Stimulated activated CD4-positive, alpha-beta T cell treated with anti-CD3 and anti-CD28 coated beads, Interleukin-15, amount 100 ng/mL, for 24 hours (primary cell): ENCODE measurements at regions not wholly inside any gene's neighbourhood (a gene's known extent, or its start where the extent isn't known, plus 50 kb on each side); places are given as distances from the start of the nearest gene placed in this dataset.
"Not testable (repeated sequence)": the region's sequence is repeated elsewhere in the genome, so short reads cannot be mapped to it uniquely, and the experiment has no call there.

ENCODE experiments used
- DNase-seq: peaks from one replicate; pipeline ENCODE4 v3.0.0-alpha.2; 2020

DNA sequence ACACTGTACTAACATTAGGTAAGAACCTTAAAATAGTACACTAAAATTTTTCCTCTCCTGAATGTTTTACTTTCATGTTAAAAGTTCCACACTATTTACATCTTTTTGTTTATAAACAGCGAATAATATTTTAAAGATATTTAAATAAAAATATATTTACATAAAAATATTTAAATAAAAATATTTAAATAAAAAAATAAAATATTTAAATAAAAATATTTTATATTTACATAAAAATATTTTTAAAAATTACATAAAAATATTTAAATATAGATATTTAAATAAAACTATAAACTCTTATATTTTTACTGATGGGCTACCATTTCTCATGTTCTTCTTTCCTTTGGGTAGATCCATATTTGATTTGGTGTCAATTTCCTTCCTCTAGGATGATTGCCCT lies 619.0 kb downstream of the ANKRD7 start:
- DNase-seq, result no peak

DNA sequence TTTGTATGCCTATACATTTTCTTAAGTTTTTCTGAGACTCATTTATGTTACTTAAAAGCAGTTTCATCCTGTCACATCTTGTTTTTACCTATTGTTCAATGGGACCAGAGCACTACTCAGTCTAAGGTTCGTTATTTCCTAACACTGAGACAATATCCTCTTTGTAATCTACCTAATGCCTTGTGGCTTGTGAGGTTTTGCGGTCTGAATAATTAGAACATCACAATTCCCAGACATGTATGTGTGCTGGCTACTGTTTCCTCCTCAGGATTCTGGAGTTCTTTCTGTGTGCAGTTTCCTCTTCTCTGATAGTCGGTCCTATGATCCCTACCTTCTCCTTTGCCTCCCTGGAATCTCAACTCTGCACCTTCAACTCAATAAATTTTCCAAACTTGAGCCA lies 620.2 kb downstream of the ANKRD7 start:
- no peak for DNase-seq

DNA sequence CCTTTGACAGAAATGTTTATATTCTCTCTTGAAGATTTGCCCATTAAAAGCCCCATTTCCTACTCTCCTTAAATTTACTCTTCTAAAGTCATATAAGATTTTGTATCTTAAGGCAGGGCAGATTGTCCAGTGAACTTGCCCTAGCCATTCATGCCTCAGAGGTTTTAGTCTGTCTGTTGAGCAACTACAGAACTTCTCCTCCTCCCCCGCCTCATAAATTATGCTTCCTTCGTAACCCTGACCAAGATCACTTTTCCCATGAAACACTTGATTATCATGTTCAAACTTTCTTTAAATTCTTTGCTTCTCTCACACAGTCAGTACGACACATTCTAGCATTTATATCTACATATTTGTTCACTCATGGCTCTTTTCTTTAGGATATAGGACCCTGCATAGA lies 621.3 kb downstream of the ANKRD7 start:
- DNase-seq, result no peak

DNA sequence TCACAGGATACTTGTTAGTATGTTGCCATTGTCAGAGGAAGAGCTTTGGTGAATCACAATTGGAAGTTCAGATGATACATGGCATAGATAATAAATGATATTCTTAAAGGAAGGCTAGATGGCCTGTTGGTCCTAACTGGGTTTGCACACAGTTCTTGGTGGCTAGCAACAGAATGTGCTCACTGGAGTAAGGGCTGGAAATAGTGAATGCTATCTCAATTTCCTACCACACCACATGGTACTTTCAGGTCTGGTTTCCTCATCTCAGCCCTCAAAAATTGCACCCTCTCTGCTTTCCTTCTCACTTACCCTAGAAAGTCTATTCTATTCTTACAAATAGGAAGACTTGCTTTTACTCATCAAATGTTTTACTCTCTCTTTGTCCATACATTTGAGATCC lies 622.5 kb downstream of the ANKRD7 start:
- no peak for DNase-seq

DNA sequence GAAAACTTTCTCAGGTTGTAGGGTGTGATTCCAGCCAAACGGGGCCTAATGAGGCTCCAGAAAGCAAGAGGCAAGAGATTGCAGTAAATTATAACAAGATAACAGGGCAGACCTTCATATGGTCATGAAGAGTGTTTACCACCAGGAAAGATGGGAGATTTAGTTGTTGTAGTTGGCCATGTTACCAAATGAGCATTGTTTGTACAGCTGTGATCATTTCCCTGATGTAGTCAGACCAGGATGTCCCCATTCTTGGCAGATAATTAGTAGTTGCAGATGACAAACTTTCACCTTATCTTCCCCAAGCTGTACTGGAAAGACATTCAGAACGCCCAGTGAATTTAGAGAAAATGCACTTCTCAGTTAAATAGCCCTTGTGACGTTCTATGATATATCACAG lies 630.8 kb downstream of the ANKRD7 start:
- no peak for DNase-seq

DNA sequence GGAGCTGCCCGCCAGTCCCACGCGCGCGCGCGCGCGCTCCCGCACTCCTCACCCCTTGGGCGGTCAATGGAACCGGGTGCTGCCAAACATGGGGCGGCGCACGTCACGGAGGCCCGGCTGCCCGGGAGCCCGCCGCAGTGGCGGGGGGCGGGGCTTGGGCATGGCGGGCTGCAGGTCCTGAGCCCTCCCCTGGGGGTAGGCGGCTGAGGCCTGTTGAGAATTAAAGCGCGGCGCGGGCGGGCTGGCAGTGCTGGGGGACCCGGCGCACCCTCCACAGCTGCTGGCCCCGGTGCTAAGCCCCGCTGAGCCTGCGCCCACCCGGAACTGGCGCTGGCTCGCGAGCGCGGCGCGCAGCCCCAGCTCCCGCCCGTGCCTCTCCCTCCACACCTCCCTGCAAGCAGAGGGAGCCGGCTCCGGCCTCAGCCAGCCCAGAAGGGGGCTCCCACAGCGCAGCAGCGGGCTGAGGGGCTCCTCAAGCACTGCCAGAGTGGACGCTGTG lies 634.2 kb downstream of the ANKRD7 start:
- no peak for DNase-seq

DNA sequence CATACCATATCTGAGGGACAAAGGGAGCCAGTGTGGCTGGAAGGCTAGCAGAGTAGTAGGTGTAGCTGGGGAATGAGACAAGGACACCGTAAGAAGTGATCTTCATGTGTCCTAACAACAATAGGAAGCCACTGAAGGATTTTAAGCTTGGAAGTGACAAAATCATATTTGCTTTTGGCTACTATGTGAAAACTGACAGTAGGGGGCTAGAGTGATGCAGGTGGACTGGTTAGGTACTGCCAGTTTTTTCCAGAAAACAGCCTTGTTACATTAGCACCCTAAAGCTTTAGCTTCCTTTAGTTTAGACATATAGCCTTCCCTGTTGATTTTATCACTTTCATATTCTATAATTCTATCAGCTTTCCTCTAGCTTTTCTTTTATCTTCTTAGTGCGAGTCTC lies 637.1 kb downstream of the ANKRD7 start:
- no peak for DNase-seq

DNA sequence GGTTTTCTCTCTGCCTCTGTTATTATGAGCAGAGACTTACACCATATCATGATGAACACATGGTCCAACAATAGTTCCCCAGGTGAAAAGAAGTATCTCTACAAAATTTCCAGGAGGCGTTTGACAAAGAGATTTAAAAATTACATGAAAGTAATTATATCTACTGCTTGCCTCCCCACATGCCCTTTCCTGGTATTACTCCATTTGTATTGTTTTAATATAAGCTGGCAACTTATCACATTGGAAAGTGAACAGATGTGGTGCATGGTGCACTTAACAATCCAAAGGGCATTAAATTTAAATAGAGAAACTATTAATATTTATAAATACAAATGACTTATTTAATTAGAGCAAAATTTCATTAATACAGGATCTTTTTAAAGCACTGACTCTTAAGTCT lies 638.2 kb downstream of the ANKRD7 start:
- DNase-seq, result no peak

DNA sequence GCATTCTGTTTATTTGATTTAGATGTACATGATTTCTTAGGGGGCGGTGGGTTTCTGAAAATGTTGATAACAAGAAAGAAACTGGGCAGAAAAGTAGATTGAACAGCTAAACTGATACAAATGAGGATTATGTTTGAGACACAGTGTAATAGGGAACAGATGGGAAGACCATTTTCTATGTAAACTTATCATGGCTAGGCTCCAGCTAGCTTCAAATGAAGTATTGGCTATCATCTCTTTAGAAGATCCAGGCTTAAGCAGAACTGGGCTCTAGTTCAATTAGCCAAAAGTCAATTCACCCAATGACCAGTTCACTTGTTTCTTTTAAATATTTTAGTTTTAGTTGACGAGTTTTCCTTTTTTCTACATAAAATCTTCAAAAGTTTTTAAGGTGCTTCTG lies 639.5 kb downstream of the ANKRD7 start:
- no peak for DNase-seq

DNA sequence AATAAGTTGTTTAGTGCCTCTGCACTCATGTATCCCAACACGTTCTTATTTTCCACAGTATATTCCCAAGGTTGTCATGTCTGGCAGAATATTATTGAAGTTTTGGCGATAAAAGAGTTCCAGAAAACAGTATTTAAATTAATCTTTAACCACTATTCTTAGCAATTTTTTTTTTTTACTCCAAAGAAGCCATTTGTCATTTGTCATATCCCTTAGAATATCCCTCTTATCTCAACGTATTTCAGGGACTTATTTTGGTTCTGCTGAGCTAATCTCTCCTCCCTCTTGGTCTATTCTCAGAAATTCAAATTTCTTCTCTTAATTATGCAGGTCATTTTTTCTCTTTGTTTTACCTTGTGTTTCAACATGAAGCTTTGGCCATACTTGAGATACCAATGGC lies 643.4 kb downstream of the ANKRD7 start:
- DNase-seq, result no peak

DNA sequence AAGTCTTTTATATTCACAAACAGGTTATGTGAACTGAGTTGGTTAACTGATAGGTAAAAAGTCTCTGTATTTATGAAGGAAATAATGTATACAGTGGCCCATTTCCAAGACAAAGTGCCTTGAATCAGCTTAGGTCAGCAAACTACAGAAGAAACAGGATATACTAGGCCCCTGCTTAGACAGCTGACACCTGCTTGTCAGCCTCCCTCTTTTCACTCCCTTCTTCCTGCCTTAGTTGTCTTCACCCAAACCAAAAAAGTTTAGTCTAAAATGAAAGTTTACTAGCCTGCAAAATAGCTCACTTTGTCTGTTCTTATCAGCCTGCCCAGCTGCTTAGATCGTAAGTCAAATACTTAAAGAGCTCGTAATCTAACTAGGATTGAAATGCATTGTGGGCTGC lies 644.6 kb downstream of the ANKRD7 start:
- not testable (repeated sequence) for DNase-seq

DNA sequence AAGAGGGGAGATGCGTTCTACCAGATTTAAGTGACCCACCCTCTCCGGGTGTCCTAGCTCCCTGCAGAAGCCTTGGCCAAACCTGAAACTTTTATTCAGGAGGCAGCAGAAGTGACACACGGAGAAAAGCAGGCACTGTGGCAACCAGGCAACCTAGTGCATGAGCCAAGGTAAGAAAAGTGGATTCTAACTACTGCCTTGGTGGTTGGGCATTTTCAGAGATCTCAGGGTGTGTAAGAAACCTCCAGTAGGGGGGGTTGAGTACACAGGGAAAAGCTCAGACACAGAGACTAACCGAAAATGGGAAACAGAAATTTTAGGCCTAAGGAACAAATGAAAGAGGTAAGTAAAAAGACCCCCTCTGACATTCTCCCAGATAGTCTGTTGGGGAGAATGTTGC lies 645.7 kb downstream of the ANKRD7 start:
- DNase-seq, result no peak

DNA sequence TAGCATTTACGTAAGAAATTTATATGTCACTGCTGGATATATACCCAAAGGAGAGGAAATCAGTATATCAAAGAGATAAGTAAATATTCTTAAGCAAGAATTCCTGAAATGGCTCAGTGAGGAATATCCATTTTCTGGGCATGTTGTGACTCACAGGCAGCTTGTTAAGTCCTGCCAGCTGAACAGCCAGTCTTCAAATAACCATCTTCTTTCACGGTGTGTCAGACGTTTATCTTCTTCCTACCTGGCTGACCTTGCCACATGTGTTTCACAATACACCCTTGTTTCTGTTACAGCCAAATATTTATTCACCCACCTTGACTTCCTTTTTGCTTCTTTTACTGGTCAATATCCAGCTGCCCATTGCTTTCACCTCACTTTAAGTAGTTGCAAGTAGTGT lies 648.1 kb downstream of the ANKRD7 start:
- no peak for DNase-seq

DNA sequence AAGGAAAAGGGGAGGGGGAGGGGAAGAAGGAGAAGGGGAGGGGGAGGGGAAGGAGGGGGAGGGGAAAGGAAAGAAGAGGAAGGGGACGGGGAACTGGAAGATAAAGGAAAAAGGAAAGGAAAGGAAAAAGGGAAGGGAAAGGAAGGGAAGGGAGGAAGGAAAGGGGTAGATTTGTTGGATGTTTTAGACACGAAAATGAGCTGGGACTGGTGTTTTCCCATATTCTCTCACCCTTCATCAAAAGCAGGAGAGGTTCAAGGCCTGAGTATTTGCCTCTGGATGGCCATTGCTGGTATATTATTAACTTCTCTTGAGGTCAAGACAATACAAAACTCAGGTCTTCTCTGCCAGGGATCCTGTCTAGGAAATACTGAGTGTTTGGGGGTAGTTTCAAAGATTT lies 652.7 kb downstream of the ANKRD7 start:
- no peak for DNase-seq

DNA sequence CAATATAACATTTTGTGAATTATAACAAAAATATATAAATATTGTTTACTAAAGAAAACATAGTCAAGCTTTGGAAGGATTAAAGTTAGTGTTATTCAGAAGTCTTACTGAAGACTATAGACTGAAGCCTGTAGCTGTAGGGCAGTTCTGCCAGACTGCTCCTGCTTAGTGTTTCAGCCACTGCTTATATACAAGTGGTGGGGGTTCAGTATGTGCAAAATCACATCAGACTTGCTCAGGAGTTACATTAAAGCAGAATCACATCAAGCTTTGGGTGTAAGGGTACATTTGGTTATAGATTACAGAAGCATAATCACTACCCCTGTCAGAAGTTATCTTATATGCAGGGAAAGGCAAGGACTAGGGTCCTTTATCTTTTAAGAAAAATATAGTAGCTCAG lies 653.8 kb downstream of the ANKRD7 start:
- no peak for DNase-seq

DNA sequence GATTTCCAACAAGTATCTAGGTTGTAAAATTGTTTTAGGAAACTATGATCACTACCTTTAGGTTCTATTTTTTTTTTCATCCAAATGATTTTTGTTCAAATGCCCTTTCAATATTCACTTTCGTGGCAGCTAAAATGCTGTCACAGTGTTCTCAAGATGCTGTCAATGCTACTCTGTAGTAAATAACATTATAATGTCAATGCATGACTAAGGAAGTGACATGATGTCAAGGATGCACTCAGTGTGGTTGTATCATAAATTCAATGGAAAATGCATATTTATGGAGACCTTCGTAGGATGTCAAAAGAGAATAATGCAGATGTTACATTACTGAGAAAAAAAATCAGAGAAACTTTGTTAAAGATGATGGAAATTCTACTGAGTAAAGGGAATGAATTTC lies 673.8 kb downstream of the ANKRD7 start:
- no peak for DNase-seq

DNA sequence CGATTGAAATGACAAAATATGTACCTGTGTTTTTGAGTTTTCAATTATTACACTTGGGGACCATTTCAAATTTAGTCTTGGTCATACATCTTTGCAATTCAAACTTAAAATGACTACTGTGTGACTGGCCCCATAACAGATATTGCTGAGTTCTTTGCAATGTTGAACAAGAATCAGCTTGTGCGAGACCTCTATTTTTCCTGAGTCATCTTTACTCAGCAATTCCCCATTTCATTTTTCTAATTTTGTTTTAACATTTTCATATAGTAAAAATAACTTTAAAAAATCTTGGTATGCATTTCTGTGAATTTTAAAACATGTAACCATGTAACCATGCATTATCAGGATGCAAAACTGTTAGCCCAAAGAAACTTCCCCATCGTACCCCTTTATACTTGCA lies 678.1 kb downstream of the ANKRD7 start:
- no peak for DNase-seq

DNA sequence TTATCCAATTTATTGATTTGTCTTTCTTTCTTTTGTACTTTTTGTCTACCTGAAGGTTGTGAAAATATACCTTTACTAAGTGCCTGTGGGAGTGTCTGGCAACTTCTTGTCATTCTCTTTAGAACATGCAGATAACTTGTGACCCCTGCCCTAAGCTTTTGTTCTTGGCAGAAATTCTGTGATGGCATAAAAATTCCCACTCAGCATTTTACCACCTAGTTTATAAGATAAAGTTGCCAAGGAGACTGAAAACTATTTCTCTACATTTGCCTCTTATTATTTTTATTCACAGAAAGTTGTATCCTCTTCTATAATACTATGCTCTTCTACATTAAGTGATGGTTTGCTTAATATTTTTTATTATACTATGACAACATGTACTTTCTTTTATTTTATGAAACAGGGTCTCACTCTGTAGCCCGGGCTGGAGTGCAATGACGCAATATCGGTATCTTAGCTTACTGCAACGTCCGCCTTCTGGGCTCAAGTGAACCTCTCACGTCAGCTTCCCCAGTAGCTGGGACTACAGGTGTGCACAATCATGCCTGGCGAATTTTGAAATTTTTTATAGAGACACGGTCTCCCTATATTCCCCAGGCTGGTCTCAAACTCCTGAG lies 683.5 kb downstream of the ANKRD7 start:
- DNase-seq, result no peak

DNA sequence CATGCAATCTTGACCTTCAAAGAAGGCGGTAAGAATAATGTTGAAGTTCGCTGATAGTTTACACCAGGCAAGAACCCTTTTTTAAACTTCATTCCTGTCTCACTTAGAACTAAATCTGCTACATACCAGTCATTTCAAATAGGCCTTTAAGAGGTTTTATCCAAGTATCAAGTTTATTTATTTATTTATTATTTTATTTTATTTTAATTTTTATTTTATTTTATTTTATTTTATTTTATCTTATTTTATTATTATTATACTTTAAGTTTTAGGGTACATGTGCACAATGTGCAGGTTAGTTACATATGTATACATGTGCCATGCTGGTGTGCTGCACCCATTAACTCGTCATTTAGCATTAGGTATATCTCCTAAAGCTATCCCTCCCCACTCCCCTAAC lies 691.6 kb downstream of the ANKRD7 start:
- not testable (repeated sequence) for DNase-seq

DNA sequence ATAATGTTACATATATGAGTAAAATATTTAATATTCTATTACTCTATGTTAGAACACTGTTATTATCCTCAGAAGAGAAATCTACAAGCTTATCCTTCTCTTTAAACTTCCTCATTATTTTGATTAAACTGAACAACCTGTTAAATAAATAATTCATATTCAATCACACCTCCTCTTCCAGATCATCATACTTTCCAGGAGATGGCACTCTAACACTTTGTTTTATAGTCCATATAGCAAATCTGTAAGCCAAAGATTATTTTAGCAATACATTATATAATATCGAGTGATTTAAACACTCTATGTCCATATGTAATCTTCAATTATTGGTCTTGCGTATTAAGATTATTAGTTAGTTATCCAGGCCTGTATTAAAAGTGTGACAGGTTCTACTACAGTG lies 694.1 kb downstream of the ANKRD7 start:
- DNase-seq, result no peak

DNA sequence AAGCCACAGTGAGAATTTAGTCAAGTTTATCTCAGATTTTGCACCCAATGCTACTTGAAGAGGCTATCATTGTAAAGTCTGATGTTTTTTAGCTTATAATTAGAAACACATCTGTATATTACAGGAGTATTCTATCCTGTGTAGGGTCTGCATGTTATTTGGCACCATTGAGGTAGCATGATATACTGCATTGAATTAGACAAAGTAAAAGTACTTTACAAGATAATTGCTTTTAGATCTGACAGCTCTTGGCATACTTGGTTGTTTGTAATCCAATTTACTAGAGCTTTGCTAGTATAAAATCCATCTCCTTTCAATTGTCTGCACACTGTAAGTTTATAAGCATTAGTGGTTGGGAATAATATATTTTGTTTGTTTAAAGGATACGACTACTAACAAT lies 714.3 kb downstream of the ANKRD7 start:
- DNase-seq, result no peak

DNA sequence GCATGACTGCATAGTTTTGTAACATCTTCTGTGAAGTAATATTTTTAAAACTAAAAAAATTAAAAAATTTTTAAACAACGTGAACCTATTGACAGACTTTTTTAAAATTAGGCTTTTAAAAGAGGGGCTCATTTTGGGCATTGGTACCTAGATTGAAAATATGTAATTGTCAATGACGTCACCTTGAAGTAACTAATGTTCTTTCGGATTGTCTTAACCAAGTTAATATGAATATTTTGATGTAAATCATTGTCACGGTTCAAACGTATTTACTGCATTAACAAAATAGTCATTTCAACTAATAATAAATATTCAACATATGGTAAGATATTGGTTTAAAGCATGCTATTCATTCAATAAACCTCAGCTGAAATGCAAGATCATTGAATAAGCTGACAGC lies 719.8 kb downstream of the ANKRD7 start:
- no peak for DNase-seq

DNA sequence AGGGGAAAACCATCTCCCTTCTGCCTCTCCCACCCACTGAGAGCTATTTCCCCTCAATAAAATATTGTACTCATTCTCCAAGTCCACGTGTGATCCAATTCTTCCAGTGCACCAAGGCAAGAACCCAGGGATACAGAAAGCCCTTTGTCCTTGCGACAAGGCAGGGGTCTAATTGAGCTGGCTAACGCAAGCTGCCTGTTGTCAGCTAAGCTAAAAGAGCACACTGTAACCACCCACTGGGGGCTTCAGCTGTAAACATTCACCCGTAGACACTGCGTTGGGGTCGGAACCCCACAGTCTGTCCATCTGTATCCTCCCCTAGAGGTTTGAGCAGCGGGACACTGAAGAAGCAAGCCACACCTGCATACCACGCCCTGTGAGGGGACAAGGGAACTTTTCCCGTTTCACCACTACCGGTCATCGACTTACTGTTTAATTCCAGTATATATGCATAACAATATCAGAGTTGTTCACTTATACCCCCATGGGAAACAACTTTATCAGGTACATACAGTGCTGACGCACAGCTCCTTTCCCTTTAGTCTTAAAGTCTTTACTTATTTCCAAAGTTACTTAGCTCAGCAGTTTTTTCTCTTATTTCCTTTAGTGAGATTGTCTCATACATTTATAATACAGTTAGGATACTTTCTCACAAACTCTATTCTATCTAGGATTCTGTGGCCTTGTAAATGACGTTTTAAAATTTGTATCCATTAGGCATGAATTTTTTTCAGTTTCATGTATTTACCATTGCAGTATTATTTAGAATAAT lies 721.6 kb downstream of the ANKRD7 start:
- DNase-seq, result no peak

DNA sequence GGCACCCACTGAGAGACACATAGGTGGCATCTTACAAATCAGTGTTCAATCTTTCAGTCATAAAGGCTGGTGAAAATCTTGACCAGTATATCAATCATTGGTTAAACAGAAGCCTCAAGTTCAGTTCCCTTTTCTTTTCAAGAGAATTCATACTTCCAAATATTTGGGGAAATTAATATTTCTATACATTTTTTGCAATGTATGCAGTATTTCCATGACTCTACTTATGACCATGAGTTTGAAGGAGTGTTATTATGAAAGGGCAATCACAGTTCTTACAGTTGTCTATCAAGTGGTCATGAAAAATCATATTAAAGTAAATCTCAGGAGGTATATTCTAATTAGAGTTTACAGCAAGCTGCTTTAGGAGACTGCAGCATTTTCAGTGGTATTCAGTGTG lies 724.0 kb downstream of the ANKRD7 start:
- DNase-seq, result no peak

DNA sequence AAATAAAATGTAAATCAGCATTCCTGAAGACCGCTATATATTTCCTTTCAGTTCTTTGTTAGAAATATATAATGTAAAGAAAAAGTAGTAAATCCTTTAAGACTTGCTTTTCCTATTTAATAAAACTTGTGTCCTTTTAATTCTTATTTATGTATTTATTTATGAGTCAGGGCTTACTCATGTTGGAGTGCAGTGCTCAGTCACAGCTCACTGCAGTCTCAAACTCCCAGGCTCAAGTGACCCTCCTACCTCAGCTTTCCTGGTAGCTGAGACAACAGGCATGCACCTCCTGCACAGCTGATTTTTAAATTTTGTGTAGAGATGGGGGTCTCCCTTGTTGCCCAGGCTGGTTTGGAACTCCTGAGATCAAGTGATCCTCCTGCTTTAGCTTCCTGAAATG lies 724.5 kb downstream of the ANKRD7 start:
- no peak for DNase-seq
